Upper lobe of left lung (tissue), 6 donors: ENCODE measurements at regions not wholly inside any gene's neighbourhood (a gene's known extent, or its start where the extent isn't known, plus 50 kb on each side); places are given as distances from the start of the nearest gene placed in this dataset.

Experiments
- ATAC-seq, 2 donors: fragments of 200-7000 bp; cut with Tn5 transposase; one replicate each; pipeline ENCODE4 v1.9.1; 2022; ENCODE audit warnings: mild to moderate bottlenecking in 2 of 2, moderate library complexity in 2 of 2; ENCODE audit not compliant: low FRiP score in 2 of 2
- DNase-seq, 2 donors: peaks; one replicate each; pipeline ENCODE4 v3.0.0-alpha.2; 2019 to 2020
- H3K27ac ChIP-seq, 4 donors: fragments of 200-600 bp; sonication (generic); one replicate each; pipeline ENCODE4 v1.5.1; 2016 to 2019
- H3K27me3 ChIP-seq, 4 donors: fragments of 200-600 bp; sonication (generic); one replicate each; pipeline ENCODE4 v1.5.1; 2017 to 2019
- H3K36me3 ChIP-seq, 4 donors: fragments of 200-600 bp; sonication (generic); one replicate each; pipeline ENCODE4 v1.5.1; 2016 to 2019
- H3K4me1 ChIP-seq, 4 donors: fragments of 200-600 bp; sonication (generic); one replicate each; pipeline ENCODE4 v1.5.1; 2018 to 2019
- H3K4me3 ChIP-seq, 4 donors: fragments of 200-600 bp; sonication (generic); one replicate each; pipeline ENCODE4 v1.5.1; 2017 to 2019; ENCODE audit warnings: mild to moderate bottlenecking in 2 of 4, moderate library complexity in 1 of 4
- H3K9me3 ChIP-seq, 4 donors: fragments of 200-600 bp; sonication (generic); one replicate each; pipeline ENCODE4 v1.5.1; 2018 to 2019
- EP300 ChIP-seq, 4 donors: sonication (generic); formaldehyde crosslinking; IDR thresholded peaks; one replicate each; pipeline ENCODE4 v1.5.1; 2017; ENCODE audit warnings: antibody characterized with exemption in 4 of 4, control low read depth in 2 of 4
- POLR2A ChIP-seq, 4 donors: fragments of 450-650 bp; IDR thresholded peaks; one replicate each; pipeline ENCODE4 v1.5.1; 2016 to 2017; ENCODE audit warnings: antibody characterized with exemption in 4 of 4, mild to moderate bottlenecking in 2 of 4
- POLR2AphosphoS5 ChIP-seq, 2 donors: sonication (generic); formaldehyde crosslinking; IDR thresholded peaks; one replicate each; pipeline ENCODE4 v1.5.1; 2017; ENCODE audit warnings: antibody characterized with exemption in 2 of 2
- WGBS, 2 donors: methylation state at CpG; one replicate each; pipeline ENCODE4 v1.1.5; 2017 to 2018; 5-methylcytosine and 5-hydroxymethylcytosine counted together
- TF ChIP-seq, protein P1 (sequence below), 6 experiments: fragments of 450-650 bp in 4 of 6; fragments of 200-600 bp in 2 of 6; sonication (generic) in 2 of 6; IDR thresholded peaks; one replicate each; pipeline ENCODE4 v1.5.1; 2016 to 2019; ENCODE audit warnings: antibody characterized with exemption in 6 of 6
- donor health status: DM: no; HTN: no; CAD: no; lungs with moderate emphysema.
- donor health status: DM: no; HTN: yes; CAD: no; lungs with severe emphysema.

DNA sequence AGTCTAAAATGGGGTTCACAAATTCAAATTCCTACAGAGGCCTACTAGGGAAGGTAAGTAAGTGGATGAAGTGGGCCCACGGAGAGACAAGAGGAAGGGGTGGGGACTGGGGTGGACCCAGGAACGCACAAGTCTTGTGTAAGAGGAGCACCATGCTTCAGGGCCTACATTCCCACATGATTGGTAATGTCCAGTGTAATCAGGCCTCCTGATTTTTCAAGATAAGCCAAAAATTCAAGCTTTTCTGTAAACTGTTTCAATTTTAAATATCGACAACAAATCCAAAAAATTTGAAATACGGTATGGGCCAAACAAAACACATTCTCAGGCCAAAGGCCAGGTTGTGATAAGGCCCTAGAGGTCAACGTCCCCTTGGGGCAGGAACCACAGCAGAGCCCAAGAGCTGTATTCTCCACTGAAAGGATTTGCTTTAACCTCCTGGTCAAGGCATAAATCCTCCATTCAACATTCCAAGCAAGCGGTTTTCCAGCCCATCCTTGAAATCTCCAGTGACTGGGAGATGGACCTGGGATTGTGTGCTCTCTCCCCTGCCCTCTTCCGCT lies 116.4 kb downstream of the TRIM29 start:
- TF ChIP-seq POLR2AphosphoS5 (IDR thresholded peaks at IDR 0.05): no peak
- TF ChIP-seq EP300 (IDR thresholded peaks at IDR 0.05): no peak
- TF ChIP-seq POLR2A (IDR thresholded peaks at IDR 0.05): no peak
- TF ChIP-seq, protein P1, sequence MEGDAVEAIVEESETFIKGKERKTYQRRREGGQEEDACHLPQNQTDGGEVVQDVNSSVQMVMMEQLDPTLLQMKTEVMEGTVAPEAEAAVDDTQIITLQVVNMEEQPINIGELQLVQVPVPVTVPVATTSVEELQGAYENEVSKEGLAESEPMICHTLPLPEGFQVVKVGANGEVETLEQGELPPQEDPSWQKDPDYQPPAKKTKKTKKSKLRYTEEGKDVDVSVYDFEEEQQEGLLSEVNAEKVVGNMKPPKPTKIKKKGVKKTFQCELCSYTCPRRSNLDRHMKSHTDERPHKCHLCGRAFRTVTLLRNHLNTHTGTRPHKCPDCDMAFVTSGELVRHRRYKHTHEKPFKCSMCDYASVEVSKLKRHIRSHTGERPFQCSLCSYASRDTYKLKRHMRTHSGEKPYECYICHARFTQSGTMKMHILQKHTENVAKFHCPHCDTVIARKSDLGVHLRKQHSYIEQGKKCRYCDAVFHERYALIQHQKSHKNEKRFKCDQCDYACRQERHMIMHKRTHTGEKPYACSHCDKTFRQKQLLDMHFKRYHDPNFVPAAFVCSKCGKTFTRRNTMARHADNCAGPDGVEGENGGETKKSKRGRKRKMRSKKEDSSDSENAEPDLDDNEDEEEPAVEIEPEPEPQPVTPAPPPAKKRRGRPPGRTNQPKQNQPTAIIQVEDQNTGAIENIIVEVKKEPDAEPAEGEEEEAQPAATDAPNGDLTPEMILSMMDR (IDR thresholded peaks at IDR 0.05): no peak

DNA sequence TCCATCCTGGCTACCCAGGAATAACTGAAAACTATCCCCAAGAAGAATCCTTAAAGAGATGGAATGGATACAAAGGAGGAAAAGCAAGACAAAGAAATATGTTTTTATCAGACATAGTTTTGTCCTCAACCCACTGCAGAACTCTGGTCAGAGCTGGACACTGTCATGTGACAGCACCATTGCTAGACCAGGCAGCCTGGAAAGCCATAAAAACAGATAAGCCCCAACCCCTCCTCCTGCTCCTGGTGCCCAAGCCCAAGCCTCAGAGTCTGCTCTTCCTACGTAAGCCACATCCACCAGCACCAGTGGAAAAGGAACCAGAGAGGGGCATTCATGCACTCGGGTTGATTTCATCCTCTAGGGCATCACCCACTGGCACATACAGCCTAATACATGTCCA lies 116.9 kb downstream of the TRIM29 start:
- DNase-seq (no peak), ATAC-seq (no peak)
- WGBS, 2 donors: 83 to 86% methylated on average over 1 to 2 of the region's 2 CpGs
- no peaks in the 10 kb centered on the region for H3K4me1 ChIP-seq
- no peak overlapping the region for H3K27ac ChIP-seq
- TF ChIP-seq POLR2AphosphoS5 (IDR thresholded peaks at IDR 0.05): no peak
- TF ChIP-seq, protein P1 (IDR thresholded peaks at IDR 0.05): no peak
- no peak for TF ChIP-seq EP300 (IDR thresholded peaks at IDR 0.05)
- no peak for TF ChIP-seq POLR2A (IDR thresholded peaks at IDR 0.05)
- H3K36me3 ChIP-seq: no peaks in the 10 kb centered on the region
- H3K4me3 ChIP-seq: no peak overlapping the region
- no peaks in the 10 kb centered on the region for H3K27me3 ChIP-seq
- no peaks in the 10 kb centered on the region for H3K9me3 ChIP-seq

More for the DNA sequence above, 116.4 kb downstream of the TRIM29 start:
- Histone ChIP-seq H3K36me3 (no peaks in the 10 kb centered on the region), H3K9me3 (no peaks in the 10 kb centered on the region), H3K27me3 (no peaks in the 10 kb centered on the region), H3K4me3 (no peak overlapping the region), H3K4me1 (no peaks in the 10 kb centered on the region), H3K27ac (no peak overlapping the region)
- DNase-seq: no peak
- 77 to 84% methylated on average over 7 of the region's 7 CpGs for WGBS, 2 donors
- ATAC-seq: no peak

DNA sequence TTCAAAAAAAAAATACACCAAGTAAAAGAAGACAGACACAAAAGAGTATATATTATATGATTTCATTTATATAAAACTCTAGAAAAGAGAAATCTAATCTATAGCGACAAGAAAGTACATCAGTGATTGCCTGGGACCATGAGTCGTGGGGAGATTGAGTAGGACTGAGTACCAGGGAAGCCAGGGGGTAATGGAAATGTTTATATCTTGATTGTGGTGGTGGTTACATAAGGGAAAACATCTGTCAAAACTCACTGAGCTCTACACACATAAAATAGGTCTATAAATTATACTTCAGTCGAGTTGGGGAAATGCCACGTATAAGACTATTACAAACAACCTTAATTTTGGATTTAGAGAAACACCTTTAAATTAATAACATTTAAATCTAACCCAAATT lies 117.4 kb downstream of the TRIM29 start:
- 59 to 70% methylated on average over 4 of the region's 4 CpGs for WGBS, 2 donors
- ATAC-seq (no peak), DNase-seq (no peak)
- Histone ChIP-seq H3K4me3 (no peak overlapping the region), H3K4me1 (no peaks in the 10 kb centered on the region), H3K36me3 (no peaks in the 10 kb centered on the region), H3K27ac (no peak overlapping the region), H3K9me3 (no peaks in the 10 kb centered on the region), H3K27me3 (no peaks in the 10 kb centered on the region)
- TF ChIP-seq POLR2A (IDR thresholded peaks at IDR 0.05): no peak
- TF ChIP-seq, protein P1 (IDR thresholded peaks at IDR 0.05): no peak
- no peak for TF ChIP-seq POLR2AphosphoS5 (IDR thresholded peaks at IDR 0.05)
- no peak for TF ChIP-seq EP300 (IDR thresholded peaks at IDR 0.05)

DNA sequence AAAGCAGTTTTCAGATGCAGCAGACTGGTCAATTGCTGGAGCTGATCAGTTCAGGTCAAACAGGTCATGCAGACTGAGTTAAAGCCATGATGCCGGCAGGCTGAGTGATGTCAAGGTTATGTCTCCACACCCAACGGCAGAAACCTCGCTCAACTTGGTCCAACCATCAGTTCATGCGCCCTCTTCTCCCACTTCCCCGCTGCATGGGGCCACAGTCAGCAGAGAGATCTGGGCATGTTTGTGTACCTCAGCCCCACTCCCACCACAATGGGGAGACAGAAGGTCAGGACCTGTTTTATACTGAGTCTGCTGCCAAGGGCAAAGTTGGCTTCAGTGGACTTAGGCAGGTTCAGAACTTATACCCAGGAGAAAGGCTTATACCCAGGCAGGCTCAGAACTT lies 118.7 kb downstream of the TRIM29 start:
- Histone ChIP-seq H3K4me3 (no peak overlapping the region), H3K4me1 (no peaks in the 10 kb centered on the region), H3K9me3 (no peaks in the 10 kb centered on the region), H3K36me3 (no peaks in the 10 kb centered on the region), H3K27ac (no peak overlapping the region), H3K27me3 (no peaks in the 10 kb centered on the region)
- no peak for TF ChIP-seq EP300 (IDR thresholded peaks at IDR 0.05)
- no peak for TF ChIP-seq POLR2A (IDR thresholded peaks at IDR 0.05)
- TF ChIP-seq, protein P1 (IDR thresholded peaks at IDR 0.05): no peak
- no peak for ATAC-seq
- 85 to 98% methylated on average over 4 to 5 of the region's 5 CpGs for WGBS, 2 donors
- no peak for DNase-seq

DNA sequence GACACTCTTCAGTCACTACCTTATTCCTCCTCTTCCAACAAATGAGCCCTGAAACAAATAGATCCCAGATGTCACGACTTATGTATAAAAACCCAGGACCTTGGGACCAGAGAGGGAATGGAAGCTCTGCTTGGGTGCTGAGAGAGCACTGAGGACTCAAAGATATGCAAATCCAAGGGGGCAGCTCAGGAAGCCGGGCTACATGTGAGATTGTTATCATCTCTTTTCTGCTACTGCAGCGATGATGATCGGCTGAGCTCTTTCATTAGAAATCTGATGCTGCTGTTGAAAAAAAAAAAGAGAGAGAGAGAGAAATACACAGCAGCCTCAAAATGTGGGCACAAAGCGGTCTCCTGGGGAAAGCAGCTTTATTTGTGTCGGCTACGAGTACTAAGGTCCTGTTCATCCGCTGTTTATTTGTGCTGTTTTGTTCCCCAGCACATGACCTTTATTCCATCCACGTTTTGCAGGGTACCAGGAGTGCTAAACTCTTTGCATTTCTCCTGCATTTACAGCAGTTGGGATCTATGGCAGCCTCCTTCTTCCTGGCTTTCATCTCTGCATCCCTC lies 120.2 kb downstream of the TRIM29 start:
- DNase-seq: no peak
- Histone ChIP-seq H3K27ac (no peak overlapping the region), H3K9me3 (no peaks in the 10 kb centered on the region), H3K27me3 (peaks cover 0 to 9% (median 0%) of the 10 kb centered on the region in 4 donors), H3K4me1 (no peaks in the 10 kb centered on the region), H3K4me3 (no peak overlapping the region), H3K36me3 (no peaks in the 10 kb centered on the region)
- no peak for ATAC-seq
- TF ChIP-seq, protein P1 (IDR thresholded peaks at IDR 0.05): no peak
- TF ChIP-seq POLR2A (IDR thresholded peaks at IDR 0.05) (no peak), POLR2AphosphoS5 (IDR thresholded peaks at IDR 0.05) (no peak), EP300 (IDR thresholded peaks at IDR 0.05) (no peak)
- 25 to 31% methylated on average over 9 of the region's 9 CpGs for WGBS, 2 donors
